ENCODE measurements at regions not wholly inside any gene's neighbourhood (a gene's known extent, or its start where the extent isn't known, plus 50 kb on each side); places are given as distances from the start of the nearest gene placed in this dataset.

DNA sequence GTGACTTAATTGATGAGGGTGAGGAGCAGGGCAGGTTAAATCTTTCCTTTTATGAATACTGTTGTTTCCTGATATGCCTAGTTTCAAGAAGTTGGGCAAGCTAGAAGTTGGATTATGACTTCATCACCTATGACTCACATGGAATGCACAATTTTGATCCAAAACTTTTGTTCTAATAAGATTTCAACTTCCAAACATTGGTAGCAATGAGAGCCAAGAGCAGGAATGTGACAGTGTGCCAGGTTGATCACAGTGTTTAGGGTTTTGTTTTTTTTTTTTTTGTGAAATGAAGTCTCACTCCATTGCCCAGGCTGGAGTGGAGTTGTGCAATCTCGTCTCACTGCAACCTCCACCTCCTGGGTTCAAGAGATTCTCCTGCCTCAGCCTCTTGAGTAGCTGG is 349.4 kb downstream of the DUSP10 start:
- no peak overlapping the region for H2BK5ac ChIP-seq (ENCODE audit: low read length)
- no peaks in the 10 kb centered on the region for H3K4me1 ChIP-seq (ENCODE audit: control insufficient read depth in 2 of 2, insufficient read depth in 1 of 2, low read depth in 1 of 2, low read length in 2 of 2)
- no peak overlapping the region for H2BK15ac ChIP-seq (ENCODE audit: low read length)
- no peak overlapping the region for H3K9ac ChIP-seq (ENCODE audit: low read depth, low read length, poor library complexity)
- no peaks in the 10 kb centered on the region for H3K79me1 ChIP-seq (ENCODE audit: low read depth, low read length)
- H3K9me3 ChIP-seq (replicated peaks in 1 of 2; ENCODE audit: control insufficient read depth in 2 of 2, insufficient read depth in 1 of 2, low read depth in 1 of 2, low read length in 2 of 2): no peaks in the 10 kb centered on the region
- H4K91ac ChIP-seq (ENCODE audit: low read depth, low read length, poor library complexity): no peak overlapping the region
- H3K36me3 ChIP-seq (replicated peaks in 1 of 2; ENCODE audit: control insufficient read depth in 2 of 2, insufficient read depth in 2 of 2, low read length in 2 of 2): no peaks in the 10 kb centered on the region
- H2BK120ac ChIP-seq (ENCODE audit: low read depth, low read length): no peak overlapping the region
- no peak overlapping the region for H3K4me3 ChIP-seq (ENCODE audit: low read length in 2 of 2)
- no peak overlapping the region for H3K27ac ChIP-seq (replicated peaks; ENCODE audit: low read length)
- no peak overlapping the region for H3K14ac ChIP-seq (ENCODE audit: low read length)
- no peak overlapping the region for H4K8ac ChIP-seq (ENCODE audit: low read depth, low read length)
- H2AK5ac ChIP-seq (ENCODE audit: low read depth, low read length): no peak overlapping the region
- no peaks in the 10 kb centered on the region for H3K27me3 ChIP-seq (ENCODE audit: control insufficient read depth in 3 of 3, insufficient read depth in 3 of 3, low read depth in 1 of 3, low read length in 3 of 3)
- H3K4me2 ChIP-seq (ENCODE audit: insufficient read depth, low read length, poor library complexity, severe bottlenecking): no peak overlapping the region
- H2BK12ac ChIP-seq (ENCODE audit: low read length): no peak overlapping the region
- H3K18ac ChIP-seq (ENCODE audit: low read length): no peak overlapping the region
- H3K23ac ChIP-seq (ENCODE audit: low read depth, low read length, poor library complexity): no peak overlapping the region
- no CpG with 5 or more reads among the region's 1 CpG for WGBS, 2 donors (ENCODE audit: extremely low coverage in 2 of 2, insufficient read length in 2 of 2, insufficient replicate concordance in 1 of 2)
- no peak for DNase-seq (ENCODE audit: low spot score)
- no peak overlapping the region for H2AFZ ChIP-seq (ENCODE audit: low read length)
- no peak overlapping the region for H3K4ac ChIP-seq (ENCODE audit: low read length)

DNA sequence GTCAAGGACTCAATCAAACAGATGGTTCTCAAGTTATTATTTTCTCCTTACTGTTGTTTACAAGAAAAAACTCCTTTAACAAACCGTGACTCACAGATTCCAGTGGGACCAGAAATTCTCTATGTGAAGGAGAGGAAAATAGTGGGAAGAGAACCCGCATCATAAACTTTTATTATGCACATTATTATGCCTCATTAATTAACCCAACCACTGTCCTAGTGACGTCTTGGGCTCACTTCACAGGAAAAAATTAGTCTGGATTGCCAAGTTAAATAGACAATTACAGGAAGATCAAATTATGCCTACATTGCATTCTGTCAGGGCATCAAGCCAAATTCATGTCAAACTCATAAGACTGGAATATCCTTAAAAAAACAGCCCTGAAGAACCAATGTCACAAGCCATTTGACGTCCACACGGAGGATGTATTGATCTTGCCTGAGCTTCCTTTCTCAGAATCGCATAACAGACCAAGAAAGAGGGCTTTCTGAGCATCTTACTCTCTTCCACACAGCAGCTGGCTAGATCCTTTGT is 347.8 kb downstream of the DUSP10 start:
- no peak for DNase-seq (ENCODE audit: low spot score)
- H3K9ac ChIP-seq (ENCODE audit: low read depth, low read length, poor library complexity): no peak overlapping the region
- no peak overlapping the region for H3K4me2 ChIP-seq (ENCODE audit: insufficient read depth, low read length, poor library complexity, severe bottlenecking)
- H3K23ac ChIP-seq (ENCODE audit: low read depth, low read length, poor library complexity): no peak overlapping the region
- WGBS, 2 donors (ENCODE audit: extremely low coverage in 2 of 2, insufficient read length in 2 of 2, insufficient replicate concordance in 1 of 2): no CpG with 5 or more reads among the region's 6 CpGs
- no peak overlapping the region for H3K27ac ChIP-seq (replicated peaks; ENCODE audit: low read length)
- no peak overlapping the region for H2BK12ac ChIP-seq (ENCODE audit: low read length)
- H2AK5ac ChIP-seq (ENCODE audit: low read depth, low read length): no peak overlapping the region
- H2BK120ac ChIP-seq (ENCODE audit: low read depth, low read length): no peak overlapping the region
- no peaks in the 10 kb centered on the region for H3K9me3 ChIP-seq (replicated peaks in 1 of 2; ENCODE audit: control insufficient read depth in 2 of 2, insufficient read depth in 1 of 2, low read depth in 1 of 2, low read length in 2 of 2)
- H3K4ac ChIP-seq (ENCODE audit: low read length): no peak overlapping the region
- H3K4me3 ChIP-seq (ENCODE audit: low read length in 2 of 2): no peak overlapping the region
- no peak overlapping the region for H4K91ac ChIP-seq (ENCODE audit: low read depth, low read length, poor library complexity)
- no peak overlapping the region for H3K18ac ChIP-seq (ENCODE audit: low read length)
- H2BK15ac ChIP-seq (ENCODE audit: low read length): no peak overlapping the region
- no peaks in the 10 kb centered on the region for H3K27me3 ChIP-seq (ENCODE audit: control insufficient read depth in 3 of 3, insufficient read depth in 3 of 3, low read depth in 1 of 3, low read length in 3 of 3)
- no peak overlapping the region for H2BK5ac ChIP-seq (ENCODE audit: low read length)
- no peaks in the 10 kb centered on the region for H3K79me1 ChIP-seq (ENCODE audit: low read depth, low read length)
- no peak overlapping the region for H4K8ac ChIP-seq (ENCODE audit: low read depth, low read length)
- H3K4me1 ChIP-seq (ENCODE audit: control insufficient read depth in 2 of 2, insufficient read depth in 1 of 2, low read depth in 1 of 2, low read length in 2 of 2): no peaks in the 10 kb centered on the region
- H3K14ac ChIP-seq (ENCODE audit: low read length): no peak overlapping the region
- no peak overlapping the region for H2AFZ ChIP-seq (ENCODE audit: low read length)
- no peaks in the 10 kb centered on the region for H3K36me3 ChIP-seq (replicated peaks in 1 of 2; ENCODE audit: control insufficient read depth in 2 of 2, insufficient read depth in 2 of 2, low read length in 2 of 2)

DNA sequence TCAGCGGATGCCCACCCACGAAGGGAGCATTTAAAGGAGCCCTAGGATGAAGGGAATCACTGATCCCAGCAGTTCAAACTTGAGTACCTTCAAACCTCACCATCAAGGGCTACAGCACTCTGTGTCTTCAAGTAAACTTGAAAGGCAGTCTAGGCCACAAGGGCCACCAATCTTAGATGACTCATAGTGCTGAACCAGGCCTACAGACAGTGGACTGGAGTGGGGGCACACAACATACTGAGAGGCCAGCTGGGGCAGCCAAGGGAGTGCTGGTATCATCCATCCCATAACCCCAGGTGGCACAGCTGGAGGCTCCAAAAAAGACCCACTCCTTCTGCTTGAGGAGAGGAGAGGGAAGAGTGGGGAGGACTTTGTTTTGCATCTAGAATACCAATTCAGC is 345.4 kb downstream of the DUSP10 start:
- Histone ChIP-seq H3K23ac (ENCODE audit: low read depth, low read length, poor library complexity) (no peak overlapping the region), H3K36me3 (replicated peaks in 1 of 2; ENCODE audit: control insufficient read depth in 2 of 2, insufficient read depth in 2 of 2, low read length in 2 of 2) (no peaks in the 10 kb centered on the region), H3K4me1 (ENCODE audit: control insufficient read depth in 2 of 2, insufficient read depth in 1 of 2, low read depth in 1 of 2, low read length in 2 of 2) (no peaks in the 10 kb centered on the region), H3K27ac (replicated peaks; ENCODE audit: low read length) (no peak overlapping the region), H2BK120ac (ENCODE audit: low read depth, low read length) (no peak overlapping the region), H2AFZ (ENCODE audit: low read length) (no peak overlapping the region), H4K91ac (ENCODE audit: low read depth, low read length, poor library complexity) (no peak overlapping the region), H3K9me3 (replicated peaks in 1 of 2; ENCODE audit: control insufficient read depth in 2 of 2, insufficient read depth in 1 of 2, low read depth in 1 of 2, low read length in 2 of 2) (no peaks in the 10 kb centered on the region), H3K9ac (ENCODE audit: low read depth, low read length, poor library complexity) (no peak overlapping the region), H2BK5ac (ENCODE audit: low read length) (no peak overlapping the region), H3K79me1 (ENCODE audit: low read depth, low read length) (no peaks in the 10 kb centered on the region), H3K18ac (ENCODE audit: low read length) (no peak overlapping the region), H3K4me2 (ENCODE audit: insufficient read depth, low read length, poor library complexity, severe bottlenecking) (no peak overlapping the region), H4K8ac (ENCODE audit: low read depth, low read length) (no peak overlapping the region), H2AK5ac (ENCODE audit: low read depth, low read length) (no peak overlapping the region), H3K4ac (ENCODE audit: low read length) (no peak overlapping the region), H3K4me3 (ENCODE audit: low read length in 2 of 2) (no peak overlapping the region), H3K14ac (ENCODE audit: low read length) (no peak overlapping the region), H2BK15ac (ENCODE audit: low read length) (no peak overlapping the region), H3K27me3 (ENCODE audit: control insufficient read depth in 3 of 3, insufficient read depth in 3 of 3, low read depth in 1 of 3, low read length in 3 of 3) (no peaks in the 10 kb centered on the region), H2BK12ac (ENCODE audit: low read length) (no peak overlapping the region)
- WGBS, 2 donors (ENCODE audit: extremely low coverage in 2 of 2, insufficient read length in 2 of 2, insufficient replicate concordance in 1 of 2): no CpG with 5 or more reads among the region's 2 CpGs
- no peak for DNase-seq (ENCODE audit: low spot score)

DNA sequence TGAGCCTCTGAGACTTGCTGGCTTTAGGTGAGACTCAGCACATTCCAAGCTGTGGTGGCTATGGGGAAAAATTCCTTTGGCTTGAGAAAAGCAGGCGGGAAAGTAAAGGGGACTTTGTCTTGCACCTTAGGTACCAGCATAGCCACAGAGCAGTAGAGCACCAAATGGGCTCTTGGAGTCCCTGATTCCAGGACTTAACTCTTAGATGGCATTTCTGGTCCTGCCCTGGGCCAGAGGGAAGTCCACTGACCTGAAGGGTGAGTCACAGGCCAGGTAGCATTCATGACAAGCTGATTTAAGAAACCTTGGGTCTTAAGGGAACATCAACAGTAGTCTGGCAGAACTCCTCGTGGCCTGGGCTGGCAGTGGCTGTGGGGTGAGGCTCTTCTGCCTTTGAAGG is 344.7 kb downstream of the DUSP10 start:
- Histone ChIP-seq H3K36me3 (replicated peaks in 1 of 2; ENCODE audit: control insufficient read depth in 2 of 2, insufficient read depth in 2 of 2, low read length in 2 of 2) (no peaks in the 10 kb centered on the region), H3K23ac (ENCODE audit: low read depth, low read length, poor library complexity) (no peak overlapping the region), H3K4me3 (ENCODE audit: low read length in 2 of 2) (no peak overlapping the region), H3K18ac (ENCODE audit: low read length) (no peak overlapping the region), H2BK120ac (ENCODE audit: low read depth, low read length) (no peak overlapping the region), H3K14ac (ENCODE audit: low read length) (no peak overlapping the region), H2BK12ac (ENCODE audit: low read length) (no peak overlapping the region), H3K4ac (ENCODE audit: low read length) (no peak overlapping the region), H3K9me3 (replicated peaks in 1 of 2; ENCODE audit: control insufficient read depth in 2 of 2, insufficient read depth in 1 of 2, low read depth in 1 of 2, low read length in 2 of 2) (no peaks in the 10 kb centered on the region), H3K79me1 (ENCODE audit: low read depth, low read length) (no peaks in the 10 kb centered on the region), H3K9ac (ENCODE audit: low read depth, low read length, poor library complexity) (no peak overlapping the region), H4K8ac (ENCODE audit: low read depth, low read length) (no peak overlapping the region), H4K91ac (ENCODE audit: low read depth, low read length, poor library complexity) (no peak overlapping the region), H3K27me3 (ENCODE audit: control insufficient read depth in 3 of 3, insufficient read depth in 3 of 3, low read depth in 1 of 3, low read length in 3 of 3) (no peaks in the 10 kb centered on the region), H3K27ac (replicated peaks; ENCODE audit: low read length) (no peak overlapping the region), H2BK15ac (ENCODE audit: low read length) (no peak overlapping the region), H3K4me1 (ENCODE audit: control insufficient read depth in 2 of 2, insufficient read depth in 1 of 2, low read depth in 1 of 2, low read length in 2 of 2) (no peaks in the 10 kb centered on the region), H2AK5ac (ENCODE audit: low read depth, low read length) (no peak overlapping the region), H2BK5ac (ENCODE audit: low read length) (no peak overlapping the region), H2AFZ (ENCODE audit: low read length) (no peak overlapping the region), H3K4me2 (ENCODE audit: insufficient read depth, low read length, poor library complexity, severe bottlenecking) (no peak overlapping the region)
- DNase-seq (ENCODE audit: low spot score): no peak
- WGBS, 2 donors (ENCODE audit: extremely low coverage in 2 of 2, insufficient read length in 2 of 2, insufficient replicate concordance in 1 of 2): no CpG with 5 or more reads among the region's 2 CpGs

Measured in neuronal stem cell (in vitro differentiated cells).